ENCODE measurements at regions not wholly inside any gene's neighbourhood (a gene's known extent, or its start where the extent isn't known, plus 50 kb on each side); places are given as distances from the start of the nearest gene placed in this dataset.

DNA sequence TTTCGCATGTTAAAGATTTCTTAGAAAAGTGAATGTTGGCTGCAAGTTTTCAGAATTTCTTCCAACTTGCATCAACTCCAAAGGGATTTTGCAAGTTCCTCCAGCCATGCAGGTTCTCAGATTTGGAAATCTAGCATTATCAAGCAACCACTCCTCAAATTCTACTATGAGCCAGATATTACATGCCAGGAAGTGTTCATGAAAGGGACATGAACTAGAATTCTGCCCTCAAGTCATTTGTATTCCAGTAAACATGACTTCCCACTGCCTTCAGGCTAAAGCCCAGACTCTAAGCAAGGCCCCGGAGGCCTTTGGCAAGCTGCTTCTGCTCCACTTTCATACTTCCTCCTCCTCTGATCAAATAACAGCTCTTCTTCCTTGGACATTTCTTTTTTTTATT, 111.3 kb upstream of the PAPPA start:
- Histone ChIP-seq H3K9ac (ENCODE audit: extremely low read depth, insufficient read length, low read length) (no peak overlapping the region), H3K27ac (ENCODE audit: insufficient read length, low read depth, low read length) (no peak overlapping the region), H2BK5ac (ENCODE audit: insufficient read length, low read length) (no peak overlapping the region), H3T11ph (ENCODE audit: low read length) (no peak overlapping the region), H2AK5ac (ENCODE audit: insufficient read length, low read length) (no peak overlapping the region), H3K4ac (ENCODE audit: low read depth, low read length) (no peak overlapping the region), H3K23ac (ENCODE audit: insufficient read length, low read depth, low read length) (no peak overlapping the region), H4K91ac (ENCODE audit: insufficient read length, low read depth, low read length) (no peak overlapping the region), H3K56ac (ENCODE audit: insufficient read length, low read depth, low read length) (no peak overlapping the region), H2AFZ (ENCODE audit: low read length) (no peak overlapping the region), H2BK20ac (ENCODE audit: low read depth, low read length, poor library complexity, severe bottlenecking) (no peak overlapping the region), H4K5ac (ENCODE audit: insufficient read length, low read depth, low read length) (no peak overlapping the region), H3K4me2 (ENCODE audit: insufficient read depth, insufficient read length, low read length) (no peak overlapping the region), H3K9me3 (ENCODE audit: control insufficient read depth, low read depth, low read length) (no peaks in the 10 kb centered on the region), H4K8ac (replicated peaks; ENCODE audit: insufficient read length, low read depth, low read length) (no peak overlapping the region), H3K23me2 (ENCODE audit: insufficient read length, low read depth, low read length, poor library complexity, severe bottlenecking) (no peaks in the 10 kb centered on the region), H2BK120ac (ENCODE audit: low read depth, low read length, poor library complexity, severe bottlenecking) (no peak overlapping the region), H3K14ac (ENCODE audit: insufficient read depth, low read length) (no peak overlapping the region), H2BK15ac (ENCODE audit: low read depth, low read length) (no peak overlapping the region), H3K79me2 (ENCODE audit: insufficient read depth, low read length) (no peaks in the 10 kb centered on the region), H3K27me3 (ENCODE audit: insufficient read depth, low read length) (no peaks in the 10 kb centered on the region), H4K20me1 (ENCODE audit: control insufficient read depth, insufficient read depth, insufficient read length) (no peaks in the 10 kb centered on the region), H3K18ac (ENCODE audit: insufficient read length, low read depth, low read length) (no peak overlapping the region), H2BK12ac (ENCODE audit: insufficient read length, low read depth, low read length) (no peak overlapping the region), H3K79me1 (ENCODE audit: insufficient read depth, low read depth, low read length, poor library complexity, severe bottlenecking) (no peaks in the 10 kb centered on the region), H3K4me1 (ENCODE audit: insufficient read depth, low read length) (no peaks in the 10 kb centered on the region)
- DNase-seq: no peak
- no peaks in the 10 kb centered on the region for H3K27me3 Mint-ChIP-seq (ENCODE audit: low read depth)
- no peak overlapping the region for H3K27ac Mint-ChIP-seq
- peaks cover 0 to 2% of the 10 kb centered on the region in 2 experiments; a peak in 2 of 5 replicates for H3K9me3 Mint-ChIP-seq
- no CpG with 5 or more reads among the region's 2 CpGs for WGBS (ENCODE audit: extremely low coverage, insufficient read length, low lambda C conversion rate)
- H3K4me1 Mint-ChIP-seq: no peaks in the 10 kb centered on the region
- TF ChIP-seq CTCF (conservative IDR thresholded peaks at IDR 0.05): no peak
- H3K4me3 Mint-ChIP-seq: no peak overlapping the region
- no peaks in the 10 kb centered on the region; a peak in 1 of 7 replicates for H3K36me3 Mint-ChIP-seq (ENCODE audit: insufficient read depth in 1 of 3, low read depth in 3 of 3)
